ENCODE measurements at regions not wholly inside any gene's neighbourhood (a gene's known extent, or its start where the extent isn't known, plus 50 kb on each side); places are given as distances from the start of the nearest gene placed in this dataset.

DNA sequence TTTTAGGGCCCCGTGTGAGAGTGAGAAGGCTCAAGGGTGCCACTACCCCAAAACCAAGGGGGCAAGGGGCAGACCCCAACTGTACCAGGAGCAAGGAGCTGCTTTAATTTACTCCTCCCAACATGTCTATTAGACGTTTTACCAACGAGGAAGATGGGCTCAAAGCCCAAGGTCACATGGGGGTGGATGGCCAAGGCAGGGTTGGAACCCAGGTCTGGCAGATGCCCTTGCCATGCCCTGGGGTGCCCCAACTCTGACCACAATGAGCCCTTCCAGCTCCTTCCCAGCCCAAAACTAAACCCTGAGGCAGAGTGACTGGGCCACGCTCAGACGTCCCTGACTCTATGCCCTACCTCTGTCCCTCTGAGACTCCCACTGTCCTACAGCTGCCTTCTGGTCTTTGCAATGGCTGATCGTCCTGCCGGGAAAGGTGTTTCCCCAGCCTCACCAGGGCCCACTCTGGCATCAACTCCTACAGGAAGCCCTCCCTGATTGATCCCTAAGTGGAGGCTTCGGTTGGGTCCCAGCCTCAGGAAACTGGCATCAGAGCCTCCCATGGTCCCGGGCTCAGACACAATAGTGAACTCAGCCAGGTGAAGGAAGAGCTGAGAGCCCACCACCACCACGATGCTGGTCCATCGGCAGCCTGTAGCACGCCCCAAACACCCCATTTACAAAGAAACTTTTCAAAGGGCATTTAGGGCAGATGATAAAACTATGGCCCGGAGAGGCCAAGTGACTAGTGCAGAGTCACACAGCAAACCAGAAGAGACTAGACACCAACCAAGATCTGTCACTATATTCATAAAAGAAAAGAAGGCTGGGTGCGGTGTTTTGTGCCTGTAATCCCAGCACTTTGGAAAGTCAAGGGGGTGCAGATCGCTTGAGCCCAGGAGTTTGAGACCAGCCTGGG lies 60.2 kb upstream of the MYL10 start:
- TF ChIP-seq, protein P1, sequence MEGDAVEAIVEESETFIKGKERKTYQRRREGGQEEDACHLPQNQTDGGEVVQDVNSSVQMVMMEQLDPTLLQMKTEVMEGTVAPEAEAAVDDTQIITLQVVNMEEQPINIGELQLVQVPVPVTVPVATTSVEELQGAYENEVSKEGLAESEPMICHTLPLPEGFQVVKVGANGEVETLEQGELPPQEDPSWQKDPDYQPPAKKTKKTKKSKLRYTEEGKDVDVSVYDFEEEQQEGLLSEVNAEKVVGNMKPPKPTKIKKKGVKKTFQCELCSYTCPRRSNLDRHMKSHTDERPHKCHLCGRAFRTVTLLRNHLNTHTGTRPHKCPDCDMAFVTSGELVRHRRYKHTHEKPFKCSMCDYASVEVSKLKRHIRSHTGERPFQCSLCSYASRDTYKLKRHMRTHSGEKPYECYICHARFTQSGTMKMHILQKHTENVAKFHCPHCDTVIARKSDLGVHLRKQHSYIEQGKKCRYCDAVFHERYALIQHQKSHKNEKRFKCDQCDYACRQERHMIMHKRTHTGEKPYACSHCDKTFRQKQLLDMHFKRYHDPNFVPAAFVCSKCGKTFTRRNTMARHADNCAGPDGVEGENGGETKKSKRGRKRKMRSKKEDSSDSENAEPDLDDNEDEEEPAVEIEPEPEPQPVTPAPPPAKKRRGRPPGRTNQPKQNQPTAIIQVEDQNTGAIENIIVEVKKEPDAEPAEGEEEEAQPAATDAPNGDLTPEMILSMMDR (IDR thresholded peaks at IDR 0.05; ENCODE audit: extremely low read depth, low read depth, low read length) = no peak
- H3K27ac ChIP-seq (ENCODE audit: low read depth, low read length) = no peak overlapping the region
- H3K36me3 ChIP-seq (ENCODE audit: insufficient read depth, low read length) = no peaks in the 10 kb centered on the region
- H3K9me3 ChIP-seq (ENCODE audit: low read depth, low read length) = no peaks in the 10 kb centered on the region
- peaks cover 4% of the 10 kb centered on the region for H3K27me3 ChIP-seq (ENCODE audit: insufficient read depth, low read length)
- no peaks in the 10 kb centered on the region for H3K79me2 ChIP-seq (ENCODE audit: insufficient read depth, low read length)
- H3K4me1 ChIP-seq (ENCODE audit: insufficient read depth, low read length) = peaks cover 3% of the 10 kb centered on the region
- peak overlapping the region; percentile 80 for H3K4me2 ChIP-seq (ENCODE audit: insufficient read depth, low read length)
- peak; percentile 65 for DNase-seq (ENCODE audit: insufficient read length, low spot score, missing footprints)
- no peak overlapping the region for H3K4me3 ChIP-seq (ENCODE audit: insufficient read depth, low read length)
- H2AFZ ChIP-seq (ENCODE audit: low read length) = no peak overlapping the region
- no peaks in the 10 kb centered on the region for H4K20me1 ChIP-seq (ENCODE audit: insufficient read depth, low read length)

DNA sequence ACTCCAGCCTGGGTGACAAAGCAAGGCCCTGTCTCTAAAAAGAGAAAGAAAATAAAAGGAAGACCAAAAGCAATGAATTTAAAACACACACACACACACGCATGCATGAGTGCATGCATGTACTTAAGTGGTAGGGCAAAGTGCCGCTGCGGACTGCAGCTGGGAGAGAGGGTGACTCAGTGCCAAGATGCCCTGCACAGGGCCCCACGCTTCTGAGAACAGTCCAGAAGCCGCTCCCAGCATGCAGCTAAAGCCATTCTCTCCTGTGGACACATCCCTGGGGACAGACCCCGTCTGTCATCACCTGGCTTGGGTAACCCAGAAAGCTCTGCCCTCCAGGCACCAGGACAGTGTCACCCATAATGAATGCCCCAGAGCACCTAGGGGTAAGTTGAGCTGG lies 61.0 kb upstream of the MYL10 start:
- DNase-seq (ENCODE audit: insufficient read length, low spot score, missing footprints) = no peak
- peaks cover 3% of the 10 kb centered on the region for H3K4me1 ChIP-seq (ENCODE audit: insufficient read depth, low read length)
- no peak overlapping the region for H3K4me3 ChIP-seq (ENCODE audit: insufficient read depth, low read length)
- H2AFZ ChIP-seq (ENCODE audit: low read length) = no peak overlapping the region
- H3K27me3 ChIP-seq (ENCODE audit: insufficient read depth, low read length) = peaks cover 4% of the 10 kb centered on the region
- TF ChIP-seq, protein P1 (IDR thresholded peaks at IDR 0.05; ENCODE audit: extremely low read depth, low read depth, low read length) = no peak
- H3K4me2 ChIP-seq (ENCODE audit: insufficient read depth, low read length) = no peak overlapping the region
- no peaks in the 10 kb centered on the region for H3K79me2 ChIP-seq (ENCODE audit: insufficient read depth, low read length)
- no peaks in the 10 kb centered on the region for H3K9me3 ChIP-seq (ENCODE audit: low read depth, low read length)
- H4K20me1 ChIP-seq (ENCODE audit: insufficient read depth, low read length) = no peaks in the 10 kb centered on the region
- H3K27ac ChIP-seq (ENCODE audit: low read depth, low read length) = no peak overlapping the region
- no peaks in the 10 kb centered on the region for H3K36me3 ChIP-seq (ENCODE audit: insufficient read depth, low read length)

DNA sequence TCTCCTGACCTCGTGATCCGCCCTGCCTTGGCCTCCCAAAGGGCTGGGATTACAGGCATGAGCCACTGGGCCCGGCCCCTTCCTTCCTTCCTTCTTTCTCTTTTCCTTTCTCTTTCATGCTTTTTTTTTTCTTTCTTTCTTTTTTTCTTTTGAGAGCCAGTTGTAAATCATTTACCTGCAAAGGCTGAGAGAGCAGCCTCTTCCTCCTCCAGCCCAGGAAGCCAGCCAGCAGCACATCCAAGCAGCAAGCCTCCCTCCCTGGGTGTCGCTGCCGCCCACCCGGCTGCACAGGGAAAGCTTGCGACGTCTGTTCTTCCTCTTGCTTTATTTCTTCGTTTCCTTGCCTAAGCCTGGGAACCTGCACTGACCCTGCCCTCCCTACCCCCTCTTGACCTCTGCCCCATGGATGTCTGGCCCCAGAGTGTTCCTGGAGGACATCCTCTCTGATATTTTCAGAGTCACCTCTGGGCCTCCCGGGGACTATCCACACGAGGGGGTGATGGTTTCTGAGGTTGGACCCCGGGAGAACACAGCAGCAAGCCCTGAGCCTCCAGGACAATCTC lies 62.8 kb upstream of the MYL10 start:
- Histone ChIP-seq H3K4me3 (ENCODE audit: insufficient read depth, low read length) (no peak overlapping the region), H3K4me1 (ENCODE audit: insufficient read depth, low read length) (peaks cover 3% of the 10 kb centered on the region), H2AFZ (ENCODE audit: low read length) (no peak overlapping the region)

More for the DNA sequence above, 62.8 kb upstream of the MYL10 start:
- Histone ChIP-seq H3K27ac (ENCODE audit: low read depth, low read length) (no peak overlapping the region), H3K36me3 (ENCODE audit: insufficient read depth, low read length) (no peaks in the 10 kb centered on the region), H3K27me3 (ENCODE audit: insufficient read depth, low read length) (peaks cover 4% of the 10 kb centered on the region), H3K4me2 (ENCODE audit: insufficient read depth, low read length) (no peak overlapping the region), H3K9me3 (ENCODE audit: low read depth, low read length) (no peaks in the 10 kb centered on the region), H4K20me1 (ENCODE audit: insufficient read depth, low read length) (no peaks in the 10 kb centered on the region), H3K79me2 (ENCODE audit: insufficient read depth, low read length) (no peaks in the 10 kb centered on the region)
- peak; percentile 61 for DNase-seq (ENCODE audit: insufficient read length, low spot score, missing footprints)
- TF ChIP-seq, protein P1 (IDR thresholded peaks at IDR 0.05; ENCODE audit: extremely low read depth, low read depth, low read length) = no peak
